IPS-NIHi11 (cell line): ENCODE measurements at regions not wholly inside any gene's neighbourhood (a gene's known extent, or its start where the extent isn't known, plus 50 kb on each side); places are given as distances from the start of the nearest gene placed in this dataset.
A peak's percentile ranks its signal among the peaks of the same experiment; 100 is the strongest.
"Not testable (repeated sequence)": the region's sequence is repeated elsewhere in the genome, so short reads cannot be mapped to it uniquely, and the experiment has no call there.

Source experiments
- DNase-seq: peaks from one replicate; pipeline ENCODE4 v3.0.0; 2012; ENCODE audit warnings: mixed read lengths, low spot score

DNA sequence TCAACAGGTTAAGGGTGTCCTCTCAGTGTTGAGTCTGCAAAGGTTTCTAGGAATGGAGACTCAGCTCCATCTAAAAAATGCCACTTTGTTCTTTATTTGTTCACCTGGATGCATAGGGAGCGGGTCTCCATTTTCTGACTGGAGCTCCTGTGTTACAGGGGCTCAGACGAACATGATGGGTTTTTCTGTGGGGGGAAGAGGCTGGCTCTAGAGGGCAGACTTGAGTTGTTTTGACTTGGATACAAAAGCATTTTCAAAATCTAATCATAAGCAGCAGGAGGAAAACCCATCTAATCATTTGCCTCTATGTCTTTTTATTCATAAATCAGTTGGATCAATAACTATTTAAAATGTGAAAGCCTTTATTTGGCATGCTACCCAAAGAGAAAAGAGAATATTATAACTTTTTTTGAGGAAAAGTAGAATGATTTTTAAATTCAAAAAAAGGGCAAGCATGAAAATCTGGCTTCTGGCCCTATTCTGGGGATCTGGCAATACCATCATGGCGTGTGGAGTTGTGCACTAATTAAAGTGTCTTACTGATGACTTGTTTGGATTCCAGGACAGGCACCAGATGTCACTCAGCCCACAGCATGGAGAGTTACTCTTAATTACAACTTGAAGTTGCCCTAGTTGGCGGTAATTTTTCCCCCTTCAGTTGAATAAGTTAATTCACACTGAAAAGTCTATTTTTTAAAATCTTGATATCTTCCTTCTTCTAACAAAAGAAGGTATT, 594.9 kb downstream of the REEP3 start:
- DNase-seq = peak; percentile 59

DNA sequence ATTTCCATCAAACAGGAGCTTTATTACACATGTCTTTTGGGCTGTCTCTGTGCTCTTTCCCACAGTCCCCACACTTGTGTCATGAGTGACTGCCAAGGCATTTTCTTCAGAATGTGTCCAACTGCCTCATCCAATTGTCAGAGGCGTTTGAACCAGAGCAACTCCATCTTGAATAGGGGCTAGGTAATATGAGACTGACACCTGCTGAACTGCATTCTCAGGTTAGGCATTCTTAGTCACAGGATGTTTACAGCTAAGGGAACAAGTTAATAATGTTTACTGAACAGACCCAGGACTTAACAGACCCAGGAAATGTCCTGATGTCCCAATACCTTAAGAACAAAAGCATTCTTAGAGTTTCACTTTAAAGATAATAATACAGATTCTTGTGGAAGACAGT, 595.5 kb downstream of the REEP3 start:
- no peak for DNase-seq

DNA sequence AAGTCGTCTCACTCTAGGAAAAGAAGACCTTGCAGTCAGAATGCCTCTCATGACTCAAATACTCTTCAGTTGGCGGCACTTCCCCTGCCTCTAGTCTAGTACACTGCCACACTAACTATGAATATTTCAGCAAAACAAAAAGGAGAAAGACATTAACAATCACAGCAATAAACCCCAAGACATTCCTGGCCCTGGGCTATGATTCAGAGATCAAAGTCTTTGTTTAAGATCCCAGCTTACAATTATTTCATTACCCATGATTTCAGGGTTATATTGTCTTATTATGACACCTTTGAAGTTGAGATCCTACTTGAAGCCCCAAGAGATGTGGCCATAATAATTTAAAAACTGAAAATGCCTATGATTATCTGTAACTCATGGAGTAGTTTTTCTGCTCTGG, 597.5 kb downstream of the REEP3 start:
- no peak for DNase-seq

DNA sequence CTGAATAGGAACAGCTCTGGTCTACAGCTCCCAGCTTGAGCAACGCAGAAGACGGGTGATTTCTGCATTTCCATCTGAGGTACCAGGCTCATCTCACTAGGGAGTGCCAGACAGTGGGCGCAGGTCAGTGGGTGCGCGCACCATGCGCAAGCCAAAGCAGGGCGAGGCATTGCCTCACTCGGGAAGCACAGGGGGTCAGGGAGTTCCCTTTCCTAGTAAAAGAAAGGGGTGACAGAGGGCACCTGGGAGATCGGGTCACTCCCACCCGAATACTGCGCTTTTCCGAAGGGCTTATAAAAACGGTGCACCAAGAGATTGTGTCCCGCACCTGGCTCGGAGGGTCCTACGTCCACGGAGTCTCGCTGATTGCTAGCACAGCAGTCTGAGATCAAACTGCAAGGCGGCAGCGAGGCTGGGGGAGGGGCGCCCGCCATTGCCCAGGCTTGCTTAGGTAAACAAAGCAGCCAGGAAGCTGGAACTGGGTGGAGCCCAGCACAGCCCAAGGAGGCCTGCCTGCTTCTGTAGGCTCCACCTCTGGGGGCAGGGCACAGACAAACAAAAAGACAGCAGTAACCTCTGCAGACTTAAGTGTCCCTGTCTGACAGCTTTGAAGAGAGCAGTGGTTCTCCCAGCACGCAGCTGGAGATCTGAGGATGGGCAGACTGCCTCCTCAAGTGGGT, 599.2 kb downstream of the REEP3 start:
- not testable (repeated sequence) for DNase-seq

GRCh38 chr10:64130152-64130551, 609.0 kb downstream of the REEP3 start:
- DNase-seq = no peak

GRCh38 chr10:64134676-64135075, 613.5 kb downstream of the REEP3 start:
- DNase-seq = no peak

GRCh38 chr10:64142395-64142794, 621.2 kb downstream of the REEP3 start:
- DNase-seq = no peak

GRCh38 chr10:64148607-64149006, 627.4 kb downstream of the REEP3 start:
- no peak for DNase-seq

DNA sequence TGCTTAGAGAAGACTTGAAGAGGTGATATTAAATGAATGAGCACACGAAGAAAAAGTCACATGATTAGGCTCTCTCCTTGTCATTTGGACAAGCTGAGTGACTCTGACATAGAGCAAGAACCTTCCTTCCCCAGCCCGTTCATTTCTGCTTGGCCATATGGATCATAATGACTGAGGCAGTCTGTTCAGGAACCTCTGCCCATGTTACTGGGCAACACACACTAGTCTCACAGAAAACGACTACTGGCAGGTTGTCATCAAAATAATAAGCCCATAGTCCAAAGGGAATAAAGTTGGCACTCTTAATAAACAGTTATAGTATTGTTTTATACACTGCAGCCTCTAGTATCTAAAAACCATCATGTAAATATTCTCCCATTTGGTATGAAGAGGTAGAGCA, 635.0 kb downstream of the REEP3 start:
- DNase-seq = no peak

DNA sequence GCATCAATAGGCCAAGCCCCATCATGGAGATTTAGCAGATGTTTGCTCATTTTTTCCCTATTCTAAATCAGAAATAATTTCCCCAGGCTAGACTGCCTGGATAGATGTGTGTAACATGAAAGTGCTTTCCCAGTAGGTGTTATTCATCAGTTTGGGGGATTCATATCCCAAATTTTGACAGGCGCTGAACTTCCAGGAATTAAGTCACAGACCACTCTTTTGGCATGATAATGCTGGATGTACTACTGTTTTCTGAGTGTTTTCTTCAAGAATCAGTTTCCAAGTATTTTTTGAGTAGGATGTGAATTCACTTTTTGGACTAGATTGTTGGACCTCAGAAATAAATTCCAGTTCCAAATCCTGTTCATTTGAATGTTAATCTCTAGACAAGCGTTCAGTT, 637.4 kb downstream of the REEP3 start:
- DNase-seq = no peak

GRCh38 chr10:64159910-64160872, 639.0 kb downstream of the REEP3 start:
- DNase-seq = no peak

GRCh38 chr10:64170791-64171190, 649.6 kb downstream of the REEP3 start:
- no peak for DNase-seq

- no peak for DNase-seq
These were observed 652.6 kb downstream of the REEP3 start for GRCh38 chr10:64173826-64174225.

- DNase-seq = no peak
These were observed 653.6 kb downstream of the REEP3 start for GRCh38 chr10:64174666-64175255.

GRCh38 chr10:64175271-64175962, 654.2 kb downstream of the REEP3 start:
- no peak for DNase-seq

GRCh38 chr10:64182671-64183070, 661.5 kb downstream of the REEP3 start:
- no peak for DNase-seq

- no peak for DNase-seq
These were observed 670.1 kb downstream of the REEP3 start for GRCh38 chr10:64191286-64191685.

- DNase-seq = no peak
These were observed 675.6 kb downstream of the REEP3 start for GRCh38 chr10:64196638-64197315.

GRCh38 chr10:64201936-64202335, 680.7 kb downstream of the REEP3 start:
- DNase-seq = no peak

- not testable (repeated sequence) for DNase-seq
These were observed 683.3 kb downstream of the REEP3 start for GRCh38 chr10:64204504-64204903.

- DNase-seq = no peak
These were observed 685.2 kb downstream of the REEP3 start for GRCh38 chr10:64206409-64206808.
